ENCODE measurements at regions not wholly inside any gene's neighbourhood (a gene's known extent, or its start where the extent isn't known, plus 50 kb on each side); places are given as distances from the start of the nearest gene placed in this dataset.
A peak's percentile ranks its signal among the peaks of the same experiment; 100 is the strongest.

- no peaks in the 10 kb centered on the region for H3K27me3 ChIP-seq
- H3K4me1 ChIP-seq: peaks cover 0 to 9% (median 2%) of the 10 kb centered on the region in 4 donors
- TF ChIP-seq CTCF (IDR thresholded peaks at IDR 0.05) (no peak), POLR2AphosphoS5 (IDR thresholded peaks at IDR 0.05) (no peak), POLR2A (IDR thresholded peaks at IDR 0.05) (no peak), EP300 (IDR thresholded peaks at IDR 0.05) (no peak)
- DNase-seq: no peak
- intact Hi-C loops (cut with DNase I; ENCODE audit: low total_unique reads): no loop called here
- H3K36me3 ChIP-seq: no peaks in the 10 kb centered on the region
- no peak overlapping the region for H3K4me3 ChIP-seq
- WGBS, 5 donors: 74 to 82% (median 77%) methylated on average over 9 of the region's 9 CpGs
- no peaks in the 10 kb centered on the region for H3K9me3 ChIP-seq
- no peak overlapping the region for H3K27ac ChIP-seq
Observed at GRCh38 chr7:24073651-24074420, 210.2 kb upstream of the NPY start.

GRCh38 chr7:24075426-24075810 is 208.6 kb upstream of the NPY start:
- TF ChIP-seq POLR2AphosphoS5 (IDR thresholded peaks at IDR 0.05): no peak
- TF ChIP-seq EP300 (IDR thresholded peaks at IDR 0.05): no peak
- TF ChIP-seq CTCF (IDR thresholded peaks at IDR 0.05): no peak
- no peak for TF ChIP-seq POLR2A (IDR thresholded peaks at IDR 0.05)
- Histone ChIP-seq H3K4me3 (no peak overlapping the region), H3K9me3 (no peaks in the 10 kb centered on the region), H3K27me3 (no peaks in the 10 kb centered on the region), H3K4me1 (peaks cover 0 to 9% (median 2%) of the 10 kb centered on the region in 4 donors), H3K27ac (peak overlapping the region in 2 of 5 donors; percentile 48 to 51), H3K36me3 (no peaks in the 10 kb centered on the region)
- no peak for DNase-seq
- intact Hi-C loops (cut with DNase I; ENCODE audit: low total_unique reads): no loop called here
- WGBS, 5 donors: 16 to 62% (median 43%) methylated on average over 1 of the region's 1 CpG

GRCh38 chr7:24082826-24083225 is 201.2 kb upstream of the NPY start:
- 70 to 83% (median 77%) methylated on average over 2 of the region's 2 CpGs for WGBS, 5 donors
- H3K27me3 ChIP-seq: no peaks in the 10 kb centered on the region
- no peak overlapping the region for H3K4me3 ChIP-seq
- no peak for DNase-seq
- TF ChIP-seq POLR2A (IDR thresholded peaks at IDR 0.05): no peak
- no peak for TF ChIP-seq EP300 (IDR thresholded peaks at IDR 0.05)
- TF ChIP-seq POLR2AphosphoS5 (IDR thresholded peaks at IDR 0.05): no peak
- TF ChIP-seq CTCF (IDR thresholded peaks at IDR 0.05): no peak
- no peaks in the 10 kb centered on the region for H3K36me3 ChIP-seq
- no peak overlapping the region for H3K27ac ChIP-seq
- no peaks in the 10 kb centered on the region for H3K4me1 ChIP-seq
- H3K9me3 ChIP-seq: peaks cover 0 to 17% (median 13%) of the 10 kb centered on the region in 4 donors
- intact Hi-C loops (cut with DNase I; ENCODE audit: low total_unique reads): no loop called here

GRCh38 chr7:24102988-24103387 is 181.0 kb upstream of the NPY start:
- Histone ChIP-seq H3K36me3 (no peaks in the 10 kb centered on the region), H3K27ac (no peak overlapping the region), H3K9me3 (peaks cover 0 to 7% (median 5%) of the 10 kb centered on the region in 4 donors), H3K4me3 (no peak overlapping the region), H3K4me1 (no peaks in the 10 kb centered on the region), H3K27me3 (no peaks in the 10 kb centered on the region)
- no peak for DNase-seq
- no peak for TF ChIP-seq POLR2A (IDR thresholded peaks at IDR 0.05)
- no peak for TF ChIP-seq POLR2AphosphoS5 (IDR thresholded peaks at IDR 0.05)
- no peak for TF ChIP-seq CTCF (IDR thresholded peaks at IDR 0.05)
- no peak for TF ChIP-seq EP300 (IDR thresholded peaks at IDR 0.05)
- intact Hi-C loops (cut with DNase I; ENCODE audit: low total_unique reads): no loop called here
